GM12878 (cell line): ENCODE measurements at regions not wholly inside any gene's neighbourhood (a gene's known extent, or its start where the extent isn't known, plus 50 kb on each side); places are given as distances from the start of the nearest gene placed in this dataset.

ENCODE experiments used
- ATAC-seq: fragments of 200-7000 bp; cut with Tn5 transposase; 3 replicates; pipeline ENCODE4 v1.9.1; 2020; ENCODE audit warnings: mild to moderate bottlenecking, moderate library complexity
- BruUV-seq: library from RNA; stranded (reverse); fragments of 400-500 nt; replicated peaks from 2 replicates; lab custom pipeline; 2021; lab: Mats Ljungman, UMichigan
- CTCF ChIA-PET: fragments of 300-600 bp; sonication (Branson Sonifier 250); formaldehyde crosslinking; extraction: SDS; loops from one replicate; lab custom pipeline; 2021; ENCODE audit warnings: inconsistent platforms; lab: Yijun Ruan, JAX
- POLR2A ChIA-PET: fragments of 350-600 bp; formaldehyde crosslinking; extraction: SDS; loops from one replicate; lab custom pipeline; 2021; ENCODE audit warnings: inconsistent platforms; lab: Charles Lee
- RAD21 ChIA-PET: fragments of 300-600 bp; sonication (Branson Sonifier 250); formaldehyde crosslinking; loops from one replicate; lab custom pipeline; 2023; ENCODE audit warnings: antibody characterized with exemption; ENCODE audit not compliant: unreplicated experiment; lab: Charles Lee
- SMC1A ChIA-PET: fragments of 300-600 bp; sonication (Branson Sonifier 250); formaldehyde crosslinking; loops from one replicate; lab custom pipeline; 2023; ENCODE audit not compliant: unreplicated experiment, uncharacterized antibody; lab: Charles Lee
- DNase-seq: peaks from one replicate; pipeline ENCODE4 v3.0.0-alpha.2; 2011; ENCODE audit warnings: low read depth, low spot score
- FAIRE-seq: peaks from 3 replicates; lab custom pipeline; 2011; peaks lifted over from hg19 to GRCh38; lab: Jason Lieb, UNC
- H2AFZ ChIP-seq: 2 replicates; pipeline ENCODE4 v1.6.0; 2011; ENCODE audit warnings: low read depth, low read length, control low read depth; ENCODE audit not compliant: control insufficient read depth
- H3K27ac ChIP-seq: 2 replicates; pipeline ENCODE4 v1.5.1; 2011; ENCODE audit warnings: control low read depth; ENCODE audit not compliant: control insufficient read depth, insufficient read depth
- H3K27me3 ChIP-seq, 2 experiments: replicated peaks in 1 of 2; 2 replicates each; pipeline versions ENCODE4 v1.6.0 to v1.6.1; 2011; ENCODE audit warnings: low read length in 1 of 2; ENCODE audit not compliant: control insufficient read depth in 2 of 2, insufficient read depth in 2 of 2
- H3K36me3 ChIP-seq, 2 experiments: 2 replicates each; pipeline ENCODE4 v1.5.1; 2011; ENCODE audit warnings: low read length in 1 of 2; ENCODE audit not compliant: control insufficient read depth in 2 of 2, insufficient read depth in 2 of 2
- H3K4me1 ChIP-seq: 2 replicates; pipeline ENCODE4 v1.6.1; 2011; ENCODE audit warnings: mild to moderate bottlenecking, low read length, moderate library complexity, mixed read lengths; ENCODE audit not compliant: control insufficient read depth, insufficient read depth
- H3K4me2 ChIP-seq: 2 replicates; pipeline ENCODE4 v1.6.0; 2011; ENCODE audit warnings: control low read depth; ENCODE audit not compliant: control insufficient read depth, insufficient read depth
- H3K4me3 ChIP-seq: fragments of 200-600 bp; sonication (generic); 2 replicates; pipeline ENCODE4 v1.5.1; 2016
- H3K79me2 ChIP-seq: 2 replicates; pipeline ENCODE4 v1.6.0; 2011; ENCODE audit warnings: low read length; ENCODE audit not compliant: control insufficient read depth, insufficient read depth
- H3K9ac ChIP-seq: 2 replicates; pipeline ENCODE4 v1.8.0; 2011; ENCODE audit warnings: low read length, control low read depth, mixed read lengths; ENCODE audit not compliant: control insufficient read depth, insufficient read depth
- H3K9me3 ChIP-seq: replicated peaks from 3 replicates; pipeline ENCODE4 v1.5.1; 2011; ENCODE audit warnings: mild to moderate bottlenecking, low read length; ENCODE audit not compliant: control insufficient read depth, insufficient read depth
- H4K20me1 ChIP-seq: 2 replicates; pipeline ENCODE4 v1.6.0; 2011; ENCODE audit not compliant: control insufficient read depth, insufficient read depth
- BCL11A ChIP-seq: IDR thresholded peaks from 2 replicates; pipeline ENCODE4 v1.6.1; 2011; ENCODE audit warnings: low read depth, low read length
- CBFB ChIP-seq: IDR thresholded peaks from 2 replicates; pipeline ENCODE4 v1.6.1; 2016; ENCODE audit warnings: antibody characterized with exemption, low read depth
- CEBPB ChIP-seq, 2 experiments: fragments of 150-350 bp in 1 of 2; IDR thresholded peaks; 2 replicates each; pipeline ENCODE4 v1.6.1; 2012 to 2014; ENCODE audit warnings: low read depth in 2 of 2, low read length in 2 of 2, borderline replicate concordance in 1 of 2, inconsistent platforms in 1 of 2
- CHD4 ChIP-seq: fragments of 200-600 bp; sonication (generic); IDR thresholded peaks from 2 replicates; pipeline ENCODE4 v1.6.1; 2016; ENCODE audit warnings: mild to moderate bottlenecking
- EGR1 ChIP-seq, 2 experiments: IDR thresholded peaks; 1 replicate in 1 of 2; 2 replicates in 1 of 2; pipeline ENCODE4 v1.6.1; 2011 to 2012; ENCODE audit warnings: low read depth in 2 of 2, low read length in 2 of 2, borderline replicate concordance in 1 of 2, mild to moderate bottlenecking in 1 of 2, moderate library complexity in 1 of 2
- ETV6 ChIP-seq, 2 experiments: fragments of 450-650 bp in 1 of 2; IDR thresholded peaks in 1 of 2; conservative IDR thresholded peaks in 1 of 2; 2 replicates each; pipeline ENCODE4 v1.6.1; 2014; ENCODE audit warnings: antibody characterized with exemption in 1 of 2, borderline replicate concordance in 1 of 2, low read depth in 1 of 2, mild to moderate bottlenecking in 1 of 2, moderate library complexity in 1 of 2
- JUNB ChIP-seq: IDR thresholded peaks from 2 replicates; pipeline ENCODE4 v1.6.1; 2016; ENCODE audit warnings: antibody characterized with exemption, mild to moderate bottlenecking
- KDM1A ChIP-seq: fragments of 200-600 bp; sonication (generic); IDR thresholded peaks from 2 replicates; pipeline ENCODE4 v1.6.1; 2016; ENCODE audit warnings: borderline replicate concordance
- MTA2 ChIP-seq: fragments of 450-650 bp; IDR thresholded peaks from 2 replicates; pipeline ENCODE4 v1.6.1; 2016; ENCODE audit warnings: low read depth, mild to moderate bottlenecking, moderate library complexity
- SMAD5 ChIP-seq: IDR thresholded peaks from 2 replicates; pipeline ENCODE4 v1.6.1; 2016; ENCODE audit warnings: antibody characterized with exemption, low read depth
- TARDBP ChIP-seq: IDR thresholded peaks from 2 replicates; pipeline ENCODE4 v1.6.1; 2016; ENCODE audit warnings: borderline replicate concordance
- TCF12 ChIP-seq: IDR thresholded peaks from 2 replicates; pipeline ENCODE4 v1.6.1; 2011; ENCODE audit warnings: low read depth, mild to moderate bottlenecking, low read length
- WGBS: methylation state at CpG from one replicate; pipeline ENCODE4 v1.1.6; 2016; ENCODE audit warnings: low lambda C conversion rate; ENCODE audit not compliant: insufficient replicate concordance, insufficient coverage; ENCODE audit errors: missing lambda C conversion rate; 5-methylcytosine and 5-hydroxymethylcytosine counted together
- in situ Hi-C: fragments of 300-500 bp; cut with MboI; formaldehyde crosslinking; loops from 9 replicates; pipeline ENCODE4 v1.14.3; 2018; ENCODE audit warnings: mixed read lengths
- intact Hi-C: fragments of 100-400 bp; cut with micrococcal nuclease; formaldehyde crosslinking; loops from one replicate; pipeline ENCODE4 v1.14.2; 2022; ENCODE audit not compliant: unreplicated experiment

GRCh38 chr2:18650221-18650620 is 60.9 kb upstream of the NT5C1B start:
- ChIA-PET RAD21 (no interaction called here), CTCF (no interaction called here), SMC1A (no interaction called here), POLR2A (no interaction called here)
- no TSS peak for BruUV-seq
- Histone ChIP-seq H3K27ac (no peak overlapping the region), H3K4me3 (no peak overlapping the region), H4K20me1 (no peaks in the 10 kb centered on the region), H3K36me3 (no peaks in the 10 kb centered on the region), H3K9me3 (no peaks in the 10 kb centered on the region), H3K9ac (no peak overlapping the region), H3K79me2 (no peaks in the 10 kb centered on the region), H2AFZ (no peak overlapping the region), H3K4me1 (no peaks in the 10 kb centered on the region), H3K4me2 (no peak overlapping the region), H3K27me3 (no peaks in the 10 kb centered on the region)
- intact Hi-C loops (no loop called here), in situ Hi-C loops (no loop called here)
- DNase-seq (no peak), FAIRE-seq (no peak), ATAC-seq (no peak)
- WGBS, result 0% methylated on average over 2 of the region's 2 CpGs
- no peak for TF ChIP-seq ETV6 (conservative IDR thresholded peaks at IDR 0.05 in 1 of 2, IDR thresholded peaks at IDR 0.05 in 1 of 2; ENCODE audit: borderline replicate concordance in 1 of 2, low read depth in 1 of 2)
- no peak for TF ChIP-seq BCL11A
- no peak for TF ChIP-seq CBFB
- no peak for TF ChIP-seq CEBPB (IDR thresholded peaks at IDR 0.05; ENCODE audit: borderline replicate concordance in 1 of 2, low read depth in 2 of 2, low read length in 2 of 2)
- no peak for TF ChIP-seq KDM1A
- no peak for TF ChIP-seq EGR1 (IDR thresholded peaks at IDR 0.05; ENCODE audit: borderline replicate concordance in 1 of 2, low read depth in 2 of 2, low read length in 2 of 2)
- no peak for TF ChIP-seq TCF12
- TF ChIP-seq SMAD5, result no peak
- no peak for TF ChIP-seq CHD4
- TF ChIP-seq TARDBP, result no peak
- TF ChIP-seq JUNB, result no peak
- no peak for TF ChIP-seq MTA2
